NCI-H82 treated with DMSO at 0.1 percent for 48 hours (cell line): ENCODE measurements at regions not wholly inside any gene's neighbourhood (a gene's known extent, or its start where the extent isn't known, plus 50 kb on each side); places are given as distances from the start of the nearest gene placed in this dataset.
A peak's percentile ranks its signal among the peaks of the same experiment; 100 is the strongest.

Source experiments
- DNase-seq: peaks from one replicate; lab custom pipeline; 2025; ENCODE audit not compliant: unreplicated experiment; lab: John Stamatoyannopoulos, UW

DNA sequence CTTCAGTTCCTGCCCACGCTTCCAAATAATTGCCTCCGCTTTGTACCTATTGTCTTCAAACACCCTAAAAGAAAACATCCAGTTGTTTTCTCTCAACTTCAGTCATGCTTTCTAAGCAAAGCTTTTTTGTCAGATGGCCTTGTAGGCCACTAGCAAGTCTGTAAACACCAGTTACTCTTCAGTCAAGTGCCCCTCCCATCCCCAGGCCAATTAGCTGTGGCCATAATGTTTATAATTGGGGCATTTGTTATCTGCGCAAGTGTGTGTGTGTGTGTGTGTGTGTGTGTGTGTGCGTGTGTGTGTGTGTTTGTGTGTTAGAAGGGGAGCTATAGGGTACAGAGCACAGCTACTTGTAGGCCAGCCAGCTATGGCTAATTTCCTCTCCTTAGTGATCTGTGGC is 272.4 kb upstream of the MARCKS start:
- no peak for DNase-seq

DNA sequence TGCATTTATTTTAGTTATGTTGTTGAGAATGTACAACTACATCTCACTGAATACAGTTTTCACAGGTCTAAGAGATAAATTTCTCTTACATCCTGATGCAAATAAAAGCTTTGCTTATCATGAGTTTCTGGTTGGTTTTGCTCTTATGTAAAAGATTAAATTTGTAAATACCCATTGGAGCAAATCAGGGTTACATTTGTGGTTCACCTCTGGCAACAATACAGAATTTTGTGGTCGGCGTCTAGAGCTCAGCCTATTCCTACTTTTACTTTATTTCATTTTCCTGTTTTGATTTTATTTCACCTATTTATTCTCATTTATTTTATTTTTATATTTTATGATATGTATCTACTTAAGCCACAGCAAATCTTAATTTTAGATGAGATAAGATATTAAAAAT is 271.9 kb upstream of the MARCKS start:
- no peak for DNase-seq

- DNase-seq: no peak
Measured at GRCh38 chr6:113586413-113587077, 270.6 kb upstream of the MARCKS start.

DNA sequence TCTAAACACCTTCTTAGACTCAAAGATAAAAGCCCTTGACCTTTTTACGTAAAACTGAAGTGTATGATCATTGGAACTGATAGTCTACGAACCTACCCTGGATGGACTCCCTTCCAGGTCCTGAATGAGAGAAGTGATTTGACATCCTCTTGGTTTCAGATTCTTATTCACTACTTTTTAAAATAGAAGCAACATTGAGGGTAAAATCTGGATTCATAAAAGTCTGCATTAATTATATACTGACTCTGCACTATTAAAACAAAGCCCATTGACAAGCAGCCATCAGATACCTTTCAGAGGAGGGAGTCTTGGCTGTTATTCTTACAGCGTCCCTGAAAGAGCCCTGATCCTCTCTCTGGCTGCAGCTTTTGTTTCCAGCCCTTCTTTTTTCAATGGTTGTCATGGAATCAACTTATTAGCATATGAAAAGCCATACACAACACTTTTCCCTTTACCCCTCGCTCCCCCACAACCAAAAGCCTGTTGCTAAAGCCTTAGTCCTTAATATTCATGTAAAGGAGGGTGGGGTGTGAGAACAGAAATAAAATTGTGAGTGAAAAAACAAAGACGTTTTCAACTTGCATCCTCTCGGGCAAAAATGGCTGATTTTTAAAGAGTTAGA is 270.0 kb upstream of the MARCKS start:
- DNase-seq: no peak

DNA sequence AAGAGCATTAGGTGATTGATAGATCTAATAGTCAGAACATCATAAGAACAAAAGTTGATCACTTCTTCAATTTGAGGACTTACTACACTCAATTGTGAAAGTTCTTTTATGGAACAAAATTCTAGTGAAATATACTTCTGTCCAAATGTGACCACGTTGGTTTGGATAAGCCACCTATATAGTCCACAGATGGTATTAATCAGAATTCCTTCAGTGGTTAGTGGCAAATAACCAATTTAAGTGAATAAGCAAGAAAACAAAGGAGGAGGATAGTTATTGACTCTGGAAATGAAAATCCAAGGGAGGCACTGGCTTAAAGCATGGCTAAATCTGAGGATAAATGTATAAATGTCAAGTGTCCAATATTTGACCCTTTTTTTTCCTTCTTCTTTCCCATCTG is 268.5 kb upstream of the MARCKS start:
- DNase-seq: no peak

DNA sequence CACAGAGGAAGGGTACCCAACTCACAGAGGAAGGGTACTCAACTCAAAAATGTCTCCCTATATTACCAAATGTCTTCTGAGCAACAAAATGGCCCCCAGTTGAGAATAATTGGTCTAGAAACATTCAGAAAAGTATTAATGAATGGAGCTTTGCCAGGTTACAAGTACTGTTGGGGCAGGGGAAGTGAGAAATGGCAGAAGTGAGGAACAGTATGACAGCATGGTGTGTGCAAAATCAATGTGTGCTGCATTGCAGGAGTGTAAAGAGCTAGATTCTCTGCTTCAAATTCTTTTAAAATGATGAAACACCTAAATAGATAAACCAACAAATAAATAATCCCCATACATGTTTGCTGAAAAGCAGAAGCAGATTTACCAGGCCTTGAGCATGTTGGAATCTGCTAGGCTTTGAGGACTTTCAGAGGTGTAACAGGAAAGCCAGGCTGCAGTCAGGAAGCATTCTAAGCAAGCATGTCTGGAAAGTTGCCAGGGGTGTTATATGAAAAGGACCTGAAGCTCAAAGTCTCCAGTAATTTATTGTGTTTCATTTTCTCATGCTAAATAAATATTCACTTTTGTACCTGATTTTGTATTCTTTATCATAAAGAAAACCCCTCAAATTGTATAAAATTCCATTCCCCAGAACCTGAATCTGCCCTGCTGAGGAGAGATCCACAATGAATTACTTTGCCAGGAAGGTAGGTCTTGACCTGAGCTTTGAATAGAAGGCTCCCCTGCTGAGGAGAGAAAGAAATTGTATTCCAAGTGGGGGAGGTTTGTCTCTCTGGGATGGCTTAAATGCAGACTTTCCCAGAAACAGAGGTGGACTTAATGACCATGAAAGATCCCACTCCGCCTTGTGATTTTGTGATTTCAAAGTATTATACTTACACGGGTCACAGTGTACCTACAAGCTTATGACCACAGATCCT is 265.0 kb upstream of the MARCKS start:
- DNase-seq: no peak

GRCh38 chr6:113594726-113595125 is 262.4 kb upstream of the MARCKS start:
- DNase-seq: no peak

- no peak for DNase-seq
Measured at GRCh38 chr6:113595911-113596376, 261.2 kb upstream of the MARCKS start.

DNA sequence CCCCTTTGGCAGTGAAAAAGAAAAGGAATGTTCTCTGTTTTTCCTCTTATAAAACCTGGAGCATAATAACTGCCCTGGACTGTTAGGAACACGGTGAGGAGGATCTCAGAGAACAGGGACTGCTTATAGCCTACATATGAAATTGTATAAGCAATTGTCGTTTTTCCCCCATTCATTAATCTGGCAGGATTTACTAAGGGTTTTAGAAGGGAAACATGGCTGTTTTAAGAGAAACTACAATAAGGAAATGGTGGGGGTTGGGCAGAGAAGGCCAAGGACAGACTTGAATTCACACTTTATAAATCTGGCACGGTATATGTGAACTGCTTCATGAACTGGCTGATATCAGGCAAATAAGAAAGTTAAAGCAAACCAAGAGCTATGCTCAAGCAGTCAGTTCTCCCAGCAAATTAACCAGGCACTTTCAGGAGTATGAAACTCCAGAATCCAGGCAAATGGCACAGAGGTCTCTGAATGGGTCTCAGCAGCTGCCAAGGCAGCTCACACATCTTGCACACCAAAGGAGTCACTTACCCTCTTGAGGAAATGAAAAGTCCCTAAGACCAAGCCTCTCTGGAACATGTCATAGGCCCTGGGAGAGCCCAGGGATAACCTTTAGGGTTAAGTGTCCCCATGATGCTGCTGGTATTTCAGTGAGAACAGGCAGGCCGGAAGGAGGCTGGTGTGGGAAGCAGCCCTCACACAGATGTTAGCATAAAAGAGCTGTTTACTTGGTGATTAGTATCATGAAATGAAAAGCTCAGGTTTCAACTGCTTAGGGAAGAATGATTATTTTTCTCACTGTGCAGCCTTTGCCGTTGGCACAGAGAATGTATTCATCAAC is 260.5 kb upstream of the MARCKS start:
- DNase-seq: no peak

DNA sequence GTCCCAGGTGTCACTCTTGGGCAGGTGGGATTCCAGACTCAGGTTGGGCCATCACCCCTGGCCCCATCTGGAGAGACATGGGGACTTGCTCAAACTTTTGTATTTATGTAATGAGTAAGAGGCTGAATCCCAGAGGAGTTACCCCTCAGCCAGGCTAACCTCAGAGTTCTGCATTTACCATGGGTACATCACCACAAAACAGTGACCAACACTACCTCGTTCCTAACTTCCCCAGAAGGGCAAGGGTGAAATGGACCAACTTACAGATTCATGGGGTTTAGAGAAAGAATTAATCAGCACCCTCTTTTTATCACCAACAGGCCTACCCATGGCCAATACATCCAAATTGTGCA is 259.9 kb upstream of the MARCKS start:
- DNase-seq: no peak

DNA sequence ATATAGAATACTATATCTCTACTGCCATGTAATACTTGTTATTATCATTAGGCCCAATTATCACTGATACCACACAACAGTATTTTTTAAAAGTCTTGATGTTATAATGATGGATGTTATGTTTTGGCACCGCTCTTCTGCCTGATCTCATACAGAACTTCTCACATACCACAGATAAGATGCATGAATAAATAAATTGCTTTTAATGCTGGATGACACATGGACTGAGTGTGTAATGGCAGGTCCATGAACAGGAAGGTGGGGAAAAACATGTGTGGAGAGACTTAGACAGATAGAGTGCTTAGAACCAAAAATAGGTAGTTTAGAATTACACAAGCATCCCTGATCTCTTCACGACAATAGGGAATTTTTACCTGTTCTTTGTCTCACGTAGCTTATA is 258.4 kb upstream of the MARCKS start:
- DNase-seq: no peak

DNA sequence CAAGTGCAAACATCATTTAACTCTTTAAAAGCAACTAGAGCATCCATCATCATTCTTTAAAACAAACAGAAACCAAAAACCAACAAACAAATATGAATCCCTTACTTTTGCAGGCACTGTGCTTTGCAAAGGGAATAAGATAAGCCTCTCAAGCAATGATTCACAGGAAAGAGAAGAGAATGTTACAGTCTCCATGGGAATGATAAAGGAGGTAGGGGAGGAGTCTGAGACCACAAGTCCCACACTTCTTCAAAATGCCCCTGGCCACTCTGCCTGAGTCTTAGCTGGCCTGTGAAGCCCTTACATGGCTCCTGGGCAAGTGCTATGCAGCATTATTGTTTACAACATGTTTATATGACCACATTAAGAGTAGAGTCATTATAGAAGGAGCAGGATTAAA is 257.7 kb upstream of the MARCKS start:
- no peak for DNase-seq

GRCh38 chr6:113600551-113601339 is 256.4 kb upstream of the MARCKS start:
- DNase-seq: no peak

- no peak for DNase-seq
Measured at GRCh38 chr6:113607821-113608545, 249.2 kb upstream of the MARCKS start.

DNA sequence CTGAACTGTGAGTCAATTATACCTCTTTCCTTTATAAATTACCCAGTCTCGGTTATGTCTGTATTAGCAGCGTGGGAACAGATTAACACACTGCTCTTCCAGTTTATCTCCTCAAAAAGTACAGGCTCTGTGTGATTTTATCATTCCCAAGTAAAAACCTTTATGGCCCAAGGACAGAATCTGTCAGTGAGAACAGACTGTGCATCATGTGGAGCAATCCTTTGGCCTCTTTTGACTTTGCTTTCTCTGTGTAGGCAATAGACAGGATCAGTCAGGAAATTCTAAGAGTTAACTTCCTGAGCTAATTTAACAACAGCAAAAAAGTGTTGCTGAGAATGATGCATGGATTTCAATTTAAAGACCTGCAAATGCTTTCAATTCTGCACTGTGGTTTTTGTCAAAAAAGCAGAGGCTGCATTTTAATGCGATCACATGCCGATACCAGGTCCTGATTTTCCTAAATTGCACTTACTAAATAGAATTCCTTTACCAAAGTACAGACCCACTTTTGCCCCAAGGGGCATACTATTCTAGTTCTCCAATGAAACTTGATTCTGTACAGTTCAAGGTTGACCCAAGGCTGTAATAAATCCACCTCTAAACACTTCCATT is 246.7 kb upstream of the MARCKS start:
- no peak for DNase-seq

DNA sequence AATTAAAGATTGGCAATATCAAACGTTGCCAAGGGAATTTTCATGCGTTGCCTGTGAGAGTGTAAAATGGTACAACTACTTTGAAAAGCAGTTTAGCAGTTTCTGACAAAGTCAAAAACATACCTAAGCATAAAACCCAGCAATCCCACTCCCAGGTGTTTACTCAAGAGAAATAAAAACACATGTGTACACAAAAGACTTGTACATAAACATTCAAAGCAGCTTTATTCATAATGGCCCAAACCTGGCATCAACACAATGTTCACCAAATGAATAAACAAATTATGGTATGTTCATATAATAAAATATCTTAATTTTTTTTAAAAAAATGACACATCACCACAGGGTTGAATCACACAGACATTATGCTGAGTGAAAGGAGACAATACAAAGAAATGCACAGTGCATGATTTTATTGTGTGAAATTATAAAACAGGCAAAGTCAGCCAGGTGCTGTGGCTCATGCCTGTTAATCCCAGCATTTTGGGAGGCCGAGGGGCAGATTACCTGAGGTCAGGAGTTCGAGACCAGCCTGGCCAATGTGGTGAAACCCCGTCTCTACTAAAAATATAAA is 240.4 kb upstream of the MARCKS start:
- DNase-seq: no peak

GRCh38 chr6:113619077-113619476 is 238.1 kb upstream of the MARCKS start:
- DNase-seq: no peak

GRCh38 chr6:113620386-113620785 is 236.8 kb upstream of the MARCKS start:
- no peak for DNase-seq

- peak; percentile 23 for DNase-seq
Measured at GRCh38 chr6:113622254-113622653, 234.9 kb upstream of the MARCKS start.
